ENCODE measurements at regions not wholly inside any gene's neighbourhood (a gene's known extent, or its start where the extent isn't known, plus 50 kb on each side); places are given as distances from the start of the nearest gene placed in this dataset.
"Not testable (repeated sequence)": the region's sequence is repeated elsewhere in the genome, so short reads cannot be mapped to it uniquely, and the experiment has no call there.

DNA sequence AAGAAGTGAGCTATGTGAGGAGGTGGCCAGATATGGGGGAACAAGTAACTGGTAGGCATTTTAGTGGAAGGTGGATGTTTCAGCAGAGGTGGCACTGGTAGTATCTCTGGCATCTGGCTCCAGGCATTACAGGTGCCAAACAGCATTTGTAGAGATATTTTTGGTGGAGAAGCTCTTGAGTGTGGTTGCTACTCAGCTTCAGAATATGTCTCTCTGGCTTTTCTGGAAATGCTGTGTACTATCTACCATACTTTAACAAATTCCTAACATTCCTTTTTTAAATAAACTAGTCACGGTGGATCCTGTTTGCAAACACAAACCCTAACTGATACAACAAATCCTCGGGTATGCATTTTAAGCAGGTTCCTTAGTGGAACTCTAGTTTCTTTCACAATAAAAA, 128.0 kb downstream of the BARX2 start:
- no peak for DNase-seq (ENCODE audit: low read depth, low spot score)

- no peak for DNase-seq (ENCODE audit: low read depth, low spot score)
Observed at GRCh38 chr11:129505266-129505665, 129.6 kb downstream of the BARX2 start.

GRCh38 chr11:129508163-129508562, 132.5 kb downstream of the BARX2 start:
- DNase-seq (ENCODE audit: low read depth, low spot score) = no peak

DNA sequence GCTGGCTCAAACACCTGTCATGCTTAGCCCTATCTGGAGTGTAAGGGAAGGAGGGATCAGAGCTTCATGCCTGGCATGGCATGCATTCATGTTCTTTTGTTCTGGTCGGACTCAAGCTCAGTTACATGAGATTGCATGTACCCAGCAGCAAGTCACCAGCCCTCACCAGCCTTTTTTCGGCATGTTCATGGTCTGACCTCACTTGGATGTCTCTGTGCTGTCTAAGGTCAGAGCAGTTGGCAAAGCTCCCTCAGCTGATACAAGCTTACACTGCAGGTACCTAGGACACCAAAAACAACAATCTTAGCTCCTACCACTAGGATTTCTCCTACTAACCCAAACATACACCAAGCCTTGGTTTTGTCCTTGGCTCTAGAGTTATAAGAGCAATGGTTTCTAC, 152.6 kb downstream of the BARX2 start:
- DNase-seq (ENCODE audit: low read depth, low spot score) = no peak

DNA sequence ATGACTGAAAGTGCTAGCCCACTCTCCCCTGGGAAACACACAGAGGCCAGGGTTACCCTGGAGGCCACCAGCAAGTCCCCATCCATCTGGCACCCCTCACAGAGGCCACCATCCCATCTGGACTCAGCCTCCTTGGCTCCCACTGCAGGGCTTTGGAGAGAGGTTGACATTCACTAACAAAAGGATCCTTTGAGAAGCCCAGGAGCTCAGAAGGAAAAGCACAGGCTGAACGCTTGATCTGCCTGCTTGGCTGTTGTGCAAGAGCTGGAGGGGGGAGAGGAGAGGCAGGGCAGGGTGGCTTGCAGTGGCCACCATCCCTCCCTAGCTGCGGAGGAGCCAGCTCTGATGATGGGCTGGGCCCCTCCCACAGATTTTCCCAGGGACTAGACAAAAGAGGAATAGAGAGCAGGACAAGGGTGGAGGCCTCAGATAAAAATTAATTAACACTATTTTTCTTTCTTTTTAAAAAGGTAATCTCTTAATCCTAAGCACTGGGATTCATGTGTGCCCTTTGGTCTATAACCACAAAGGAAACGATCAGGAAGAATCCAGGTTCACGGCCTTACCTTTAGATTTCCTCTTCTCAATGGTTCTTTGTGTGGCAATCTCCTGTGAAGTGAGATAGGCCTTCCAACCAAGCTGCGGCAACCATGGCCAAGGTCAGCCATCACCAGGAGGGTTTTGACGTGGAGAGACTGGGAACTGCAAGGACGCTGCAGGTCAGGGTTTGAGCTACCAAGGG, 154.7 kb downstream of the BARX2 start:
- DNase-seq (ENCODE audit: low read depth, low spot score) = no peak

GRCh38 chr11:129533395-129533794, 157.7 kb downstream of the BARX2 start:
- DNase-seq (ENCODE audit: low read depth, low spot score) = no peak

- no peak for DNase-seq (ENCODE audit: low read depth, low spot score)
Observed at GRCh38 chr11:129536338-129536737, 160.7 kb downstream of the BARX2 start.

DNA sequence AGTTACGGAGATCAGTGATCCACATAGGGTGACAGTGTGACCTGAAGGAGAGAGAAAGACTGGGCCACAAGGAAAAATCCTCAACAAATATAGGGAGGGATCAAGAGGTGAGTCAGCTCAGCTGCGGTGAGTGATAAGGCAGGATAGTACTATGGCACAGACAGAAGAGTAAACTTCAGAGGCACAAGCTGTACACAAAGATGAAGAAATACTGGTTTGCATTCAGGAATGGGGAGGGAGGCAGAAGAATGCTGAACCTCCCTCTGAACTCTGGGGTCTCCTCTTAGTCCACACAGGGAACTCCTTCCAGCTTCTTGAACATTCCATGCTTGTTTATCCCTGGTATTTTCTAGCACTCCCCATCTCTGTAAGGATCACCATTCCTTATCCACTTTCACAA, 162.7 kb downstream of the BARX2 start:
- no peak for DNase-seq (ENCODE audit: low read depth, low spot score)

DNA sequence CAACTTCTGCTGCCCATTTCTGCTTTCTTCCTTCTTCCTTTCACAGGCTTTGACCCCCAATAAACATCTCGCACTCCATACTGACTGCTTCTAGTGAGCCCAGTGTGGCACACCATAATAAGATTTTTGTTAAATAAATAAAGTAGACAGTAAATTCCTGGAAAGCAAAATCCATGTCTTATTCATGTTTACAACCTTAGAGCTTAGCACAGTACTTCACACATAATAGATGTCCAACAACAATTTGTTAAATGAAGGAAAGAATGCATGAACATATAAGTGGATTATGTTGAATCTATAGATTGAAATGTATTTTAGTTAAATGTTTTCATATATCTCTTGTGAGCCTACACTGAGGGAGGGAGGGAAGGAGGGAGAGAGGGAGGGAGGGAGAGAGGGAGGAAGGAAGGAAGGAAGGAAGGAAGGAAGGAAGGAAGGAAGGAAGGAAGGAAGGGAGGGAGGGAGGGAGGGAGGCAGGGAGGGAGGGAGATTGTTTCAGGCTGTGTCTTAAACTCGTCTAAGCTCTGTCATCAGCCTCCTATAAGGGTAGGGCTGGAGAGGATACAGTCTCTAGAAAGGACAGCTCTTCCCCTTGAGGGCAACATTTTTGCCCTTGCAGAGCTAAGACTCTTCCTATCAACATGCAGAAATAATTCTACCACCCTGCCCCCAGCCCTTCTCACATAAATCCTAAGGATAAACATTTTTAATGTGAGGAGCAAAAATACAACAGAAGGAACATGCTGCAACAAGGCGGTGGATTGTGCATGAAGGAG, 168.1 kb downstream of the BARX2 start:
- DNase-seq (ENCODE audit: low read depth, low spot score) = no peak

DNA sequence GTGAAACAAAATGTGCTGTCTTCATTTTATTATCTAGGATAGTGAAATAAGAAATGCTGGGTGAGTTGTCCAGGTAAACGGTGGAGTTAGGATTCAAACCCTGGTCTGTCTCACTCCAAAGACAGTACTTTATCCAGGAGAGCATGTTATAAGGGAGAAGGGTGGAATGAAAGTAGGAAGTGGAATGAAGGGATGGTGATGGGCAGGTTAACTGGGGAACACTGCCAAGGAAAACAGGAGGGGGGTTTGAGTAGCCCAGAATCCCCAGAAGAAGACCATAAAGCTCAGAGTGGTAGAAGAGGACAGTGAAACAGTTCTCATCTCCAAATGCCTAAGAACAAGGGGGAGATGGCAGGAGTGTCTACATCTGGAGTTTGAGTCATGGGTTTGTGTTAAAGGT, 169.0 kb downstream of the BARX2 start:
- no peak for DNase-seq (ENCODE audit: low read depth, low spot score)

GRCh38 chr11:129546266-129546665, 170.6 kb downstream of the BARX2 start:
- no peak for DNase-seq (ENCODE audit: low read depth, low spot score)

DNA sequence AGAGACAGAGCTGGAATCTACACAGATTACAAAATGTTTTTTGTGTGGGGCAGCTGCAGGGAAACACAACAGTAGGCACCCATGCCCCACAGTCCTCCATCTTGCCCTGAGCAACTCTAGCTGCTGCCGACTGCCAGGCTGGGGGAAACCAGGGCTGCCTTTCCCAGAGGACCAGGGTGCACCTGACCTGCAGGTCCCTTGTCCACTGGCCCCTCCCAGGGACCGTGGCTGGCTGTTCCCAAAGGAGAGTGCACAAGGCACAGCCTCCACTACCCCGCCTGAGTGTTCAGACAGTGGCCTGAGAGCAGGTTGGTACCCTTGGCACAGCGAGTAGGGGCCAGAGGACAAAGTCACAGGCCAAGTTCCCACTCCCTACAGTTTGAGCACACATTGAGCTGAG, 181.8 kb downstream of the BARX2 start:
- DNase-seq (ENCODE audit: low read depth, low spot score) = no peak

DNA sequence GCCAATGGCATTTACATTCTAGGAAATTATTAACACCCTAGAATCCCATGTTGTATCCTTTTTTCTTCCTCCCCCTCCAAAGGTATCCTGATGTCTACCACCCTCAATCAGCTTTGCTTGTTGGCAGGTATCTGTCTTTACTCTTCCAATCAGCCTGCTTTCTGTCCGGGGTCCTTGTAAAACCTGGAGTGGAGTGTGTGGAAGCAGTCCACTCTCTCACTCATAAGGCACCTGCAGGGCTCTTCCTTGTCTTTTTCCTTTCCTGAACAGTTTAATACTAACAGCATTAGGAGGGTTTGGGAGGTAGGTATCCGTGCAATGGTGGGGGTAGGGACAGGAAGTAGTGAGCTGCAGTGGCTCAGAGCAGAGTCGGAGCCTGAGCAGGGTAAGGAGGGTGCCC, 193.4 kb downstream of the BARX2 start:
- DNase-seq (ENCODE audit: low read depth, low spot score) = no peak

GRCh38 chr11:129572667-129573066, 197.0 kb downstream of the BARX2 start:
- not testable (repeated sequence) for DNase-seq (ENCODE audit: low read depth, low spot score)

- DNase-seq (ENCODE audit: low read depth, low spot score) = no peak
Observed at GRCh38 chr11:129573161-129573560, 197.5 kb downstream of the BARX2 start.

DNA sequence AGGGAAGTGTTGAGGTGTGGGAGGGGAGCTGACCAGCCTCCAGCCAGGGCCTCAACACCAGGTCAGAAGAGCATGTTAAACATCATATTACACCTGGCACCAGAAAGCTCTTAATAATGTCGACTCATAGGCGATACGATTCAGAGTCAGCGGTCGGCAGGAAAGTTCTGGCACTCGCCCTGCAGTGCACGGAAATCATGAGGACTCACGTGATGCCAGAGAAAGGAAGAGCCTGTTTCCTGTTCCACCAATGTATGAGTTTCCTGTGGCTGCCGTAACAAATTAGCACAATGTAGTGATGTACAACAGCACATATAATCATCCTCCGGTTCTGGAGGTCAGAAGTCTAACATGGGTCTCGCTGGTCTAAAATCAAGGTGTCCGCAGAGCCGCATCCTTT, 198.8 kb downstream of the BARX2 start:
- no peak for DNase-seq (ENCODE audit: low read depth, low spot score)

DNA sequence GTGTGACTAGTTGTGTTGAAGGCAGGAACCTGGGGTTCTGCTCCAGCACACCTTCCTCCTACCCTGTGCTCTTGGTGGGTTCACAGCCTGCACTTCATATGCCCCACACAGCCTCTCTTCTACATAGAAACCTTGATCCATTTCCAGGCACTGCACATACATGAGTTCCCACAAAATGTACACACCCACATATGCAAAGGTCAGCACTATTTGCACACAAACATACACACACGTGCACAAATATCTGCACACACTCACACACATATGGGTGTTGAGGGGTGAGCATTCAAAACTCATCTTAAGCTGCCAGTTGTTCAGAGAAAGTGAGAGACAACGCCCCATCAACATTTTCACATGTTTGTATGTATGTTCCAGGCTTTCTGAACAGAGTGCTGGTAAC, 201.0 kb downstream of the BARX2 start:
- DNase-seq (ENCODE audit: low read depth, low spot score) = no peak

GRCh38 chr11:129578006-129578405, 202.4 kb downstream of the BARX2 start:
- DNase-seq (ENCODE audit: low read depth, low spot score) = no peak

GRCh38 chr11:129580278-129580677, 204.6 kb downstream of the BARX2 start:
- no peak for DNase-seq (ENCODE audit: low read depth, low spot score)

GRCh38 chr11:129584316-129584715, 208.7 kb downstream of the BARX2 start:
- DNase-seq (ENCODE audit: low read depth, low spot score) = no peak

DNA sequence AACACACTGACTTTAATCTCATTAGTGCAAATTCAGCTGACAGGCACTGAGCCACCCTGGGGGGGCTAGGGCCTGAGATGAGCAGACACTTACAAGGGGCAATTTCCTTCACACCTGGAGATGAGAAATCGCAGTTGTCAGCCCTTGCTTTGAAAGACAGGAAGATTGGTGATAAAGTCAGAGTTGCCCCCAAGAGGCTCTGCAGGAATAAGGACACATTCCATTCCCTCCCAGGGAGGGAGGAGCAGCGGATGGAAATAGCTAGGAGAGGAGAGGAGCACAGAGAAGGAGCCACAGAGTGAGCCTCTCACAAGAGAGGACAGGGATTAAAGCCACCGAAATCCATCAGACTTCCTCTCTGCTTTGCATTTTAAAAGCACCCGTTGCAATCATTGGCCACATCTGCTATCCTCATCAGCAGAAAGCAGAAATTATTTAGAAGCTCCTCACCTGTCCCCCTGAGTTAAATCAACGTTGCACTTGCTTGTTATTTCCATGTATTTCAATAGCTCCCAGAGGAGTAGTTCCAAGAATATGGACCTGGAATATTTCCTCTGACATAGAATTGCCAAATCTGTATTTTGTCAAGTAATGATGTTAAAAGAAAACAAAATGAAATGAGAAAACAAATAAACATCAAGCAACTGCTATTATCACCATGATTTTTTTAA, 213.7 kb downstream of the BARX2 start:
- no peak for DNase-seq (ENCODE audit: low read depth, low spot score)

- DNase-seq (ENCODE audit: low read depth, low spot score) = no peak
Observed at GRCh38 chr11:129590030-129590752, 214.5 kb downstream of the BARX2 start.
